Left ventricle myocardium inferior (tissue), 1 donor: ENCODE measurements at regions not wholly inside any gene's neighbourhood (a gene's known extent, or its start where the extent isn't known, plus 50 kb on each side); places are given as distances from the start of the nearest gene placed in this dataset.
"Not testable (repeated sequence)": the region's sequence is repeated elsewhere in the genome, so short reads cannot be mapped to it uniquely, and the experiment has no call there.

Source experiments
- DNase-seq: peaks from one replicate; pipeline ENCODE4 v3.0.0-alpha.2; 2020
- H3K27ac ChIP-seq: fragments of 200-600 bp; replicated peaks from 2 replicates; pipeline ENCODE4 v1.8.0; 2021
- H3K27me3 ChIP-seq: fragments of 200-600 bp; 2 replicates; pipeline ENCODE4 v1.8.0; 2021; ENCODE audit warnings: low read depth
- H3K36me3 ChIP-seq: fragments of 200-600 bp; 2 replicates; pipeline ENCODE4 v1.8.0; 2021
- H3K4me1 ChIP-seq: fragments of 200-600 bp; 2 replicates; pipeline ENCODE4 v1.8.0; 2021
- H3K4me3 ChIP-seq: fragments of 200-600 bp; 2 replicates; pipeline ENCODE4 v1.8.0; 2021; ENCODE audit warnings: mild to moderate bottlenecking, moderate library complexity
- H3K9me3 ChIP-seq: fragments of 200-600 bp; replicated peaks from 2 replicates; pipeline ENCODE4 v1.8.0; 2021
- intact Hi-C: fragments of 100-400 bp; cut with micrococcal nuclease; formaldehyde crosslinking; loops from one replicate; pipeline ENCODE4 v1.11.0; 2022
- TF ChIP-seq, protein P1 (sequence below): fragments of 200-600 bp; IDR thresholded peaks from 2 replicates; pipeline ENCODE4 v1.8.0; 2021; ENCODE audit warnings: antibody characterized with exemption, mild to moderate bottlenecking, borderline replicate concordance
- donor health status: DM: no; HTN: yes; CAD: no; lungs with severe emphysema.

DNA sequence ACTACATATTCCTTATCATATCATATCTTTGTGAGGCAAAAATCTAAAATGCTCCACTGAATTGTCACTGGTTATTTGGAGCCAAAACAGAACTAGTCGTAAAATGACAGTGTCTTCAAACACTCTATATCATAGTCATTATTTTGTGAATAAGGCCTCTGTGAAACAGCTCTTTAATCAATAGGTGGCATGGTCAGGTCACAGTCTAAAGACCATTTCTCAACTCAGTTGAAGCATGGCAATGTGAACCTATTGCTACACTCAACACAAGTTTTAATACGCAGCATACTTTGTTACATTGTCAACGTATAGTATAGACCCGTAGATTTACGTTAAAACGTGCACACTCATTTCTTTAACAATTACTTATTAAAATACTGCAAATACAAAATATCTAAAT lies 131.3 kb upstream of the PCDH20 start:
- Histone ChIP-seq H3K27ac (no peak overlapping the region), H3K9me3 (no peaks in the 10 kb centered on the region), H3K27me3 (no peaks in the 10 kb centered on the region), H3K36me3 (no peaks in the 10 kb centered on the region), H3K4me3 (no peak overlapping the region), H3K4me1 (no peaks in the 10 kb centered on the region)
- no peak for DNase-seq
- TF ChIP-seq, protein P1, sequence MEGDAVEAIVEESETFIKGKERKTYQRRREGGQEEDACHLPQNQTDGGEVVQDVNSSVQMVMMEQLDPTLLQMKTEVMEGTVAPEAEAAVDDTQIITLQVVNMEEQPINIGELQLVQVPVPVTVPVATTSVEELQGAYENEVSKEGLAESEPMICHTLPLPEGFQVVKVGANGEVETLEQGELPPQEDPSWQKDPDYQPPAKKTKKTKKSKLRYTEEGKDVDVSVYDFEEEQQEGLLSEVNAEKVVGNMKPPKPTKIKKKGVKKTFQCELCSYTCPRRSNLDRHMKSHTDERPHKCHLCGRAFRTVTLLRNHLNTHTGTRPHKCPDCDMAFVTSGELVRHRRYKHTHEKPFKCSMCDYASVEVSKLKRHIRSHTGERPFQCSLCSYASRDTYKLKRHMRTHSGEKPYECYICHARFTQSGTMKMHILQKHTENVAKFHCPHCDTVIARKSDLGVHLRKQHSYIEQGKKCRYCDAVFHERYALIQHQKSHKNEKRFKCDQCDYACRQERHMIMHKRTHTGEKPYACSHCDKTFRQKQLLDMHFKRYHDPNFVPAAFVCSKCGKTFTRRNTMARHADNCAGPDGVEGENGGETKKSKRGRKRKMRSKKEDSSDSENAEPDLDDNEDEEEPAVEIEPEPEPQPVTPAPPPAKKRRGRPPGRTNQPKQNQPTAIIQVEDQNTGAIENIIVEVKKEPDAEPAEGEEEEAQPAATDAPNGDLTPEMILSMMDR = no peak
- intact Hi-C loops = no loop called here

DNA sequence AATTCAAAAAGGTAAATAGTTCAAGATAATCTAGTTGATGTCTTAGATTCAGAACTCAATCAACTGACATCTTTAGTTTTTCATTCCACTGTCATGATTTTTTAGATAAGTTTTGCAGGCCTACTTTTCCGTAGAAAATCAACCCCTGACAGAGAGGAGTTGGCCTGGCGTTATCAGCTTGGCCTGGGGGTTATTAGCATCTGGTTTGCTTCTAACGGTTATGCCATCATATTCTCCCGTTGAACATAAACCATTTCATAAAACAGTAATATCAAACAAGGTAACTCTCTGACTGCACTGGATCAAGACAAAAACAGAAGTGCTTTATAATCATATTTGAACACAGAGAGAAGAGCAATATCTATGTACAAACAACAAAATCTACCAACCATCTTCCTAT lies 130.8 kb upstream of the PCDH20 start:
- no peaks in the 10 kb centered on the region for H3K27me3 ChIP-seq
- no peaks in the 10 kb centered on the region for H3K4me1 ChIP-seq
- DNase-seq = no peak
- no peak overlapping the region for H3K27ac ChIP-seq
- H3K9me3 ChIP-seq = no peaks in the 10 kb centered on the region
- H3K36me3 ChIP-seq = no peaks in the 10 kb centered on the region
- H3K4me3 ChIP-seq = no peak overlapping the region
- intact Hi-C loops = no loop called here
- TF ChIP-seq, protein P1 = no peak

DNA sequence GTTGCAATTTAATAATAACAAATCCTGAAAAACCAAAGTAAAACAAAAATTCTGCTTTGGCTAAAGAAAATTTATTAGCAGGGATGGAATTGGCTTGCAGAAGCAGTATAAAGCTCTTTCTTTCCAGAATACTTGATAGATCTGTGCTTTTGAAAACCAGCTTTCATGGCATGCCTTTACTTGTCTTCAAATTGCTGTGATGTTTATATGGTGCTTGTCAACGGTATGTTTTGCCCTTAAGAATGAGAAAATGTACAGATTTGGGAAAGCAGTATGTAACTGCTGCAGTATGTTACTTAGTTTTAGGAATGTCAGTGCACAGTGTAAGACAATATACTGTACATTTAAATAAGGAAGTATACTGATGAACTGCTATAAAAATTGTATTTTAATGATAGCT lies 120.8 kb upstream of the PCDH20 start:
- DNase-seq = no peak
- Histone ChIP-seq H3K27ac (no peak overlapping the region), H3K4me3 (no peak overlapping the region), H3K4me1 (no peaks in the 10 kb centered on the region), H3K9me3 (no peaks in the 10 kb centered on the region), H3K27me3 (no peaks in the 10 kb centered on the region), H3K36me3 (no peaks in the 10 kb centered on the region)
- TF ChIP-seq, protein P1 = no peak
- intact Hi-C loops = no loop called here

DNA sequence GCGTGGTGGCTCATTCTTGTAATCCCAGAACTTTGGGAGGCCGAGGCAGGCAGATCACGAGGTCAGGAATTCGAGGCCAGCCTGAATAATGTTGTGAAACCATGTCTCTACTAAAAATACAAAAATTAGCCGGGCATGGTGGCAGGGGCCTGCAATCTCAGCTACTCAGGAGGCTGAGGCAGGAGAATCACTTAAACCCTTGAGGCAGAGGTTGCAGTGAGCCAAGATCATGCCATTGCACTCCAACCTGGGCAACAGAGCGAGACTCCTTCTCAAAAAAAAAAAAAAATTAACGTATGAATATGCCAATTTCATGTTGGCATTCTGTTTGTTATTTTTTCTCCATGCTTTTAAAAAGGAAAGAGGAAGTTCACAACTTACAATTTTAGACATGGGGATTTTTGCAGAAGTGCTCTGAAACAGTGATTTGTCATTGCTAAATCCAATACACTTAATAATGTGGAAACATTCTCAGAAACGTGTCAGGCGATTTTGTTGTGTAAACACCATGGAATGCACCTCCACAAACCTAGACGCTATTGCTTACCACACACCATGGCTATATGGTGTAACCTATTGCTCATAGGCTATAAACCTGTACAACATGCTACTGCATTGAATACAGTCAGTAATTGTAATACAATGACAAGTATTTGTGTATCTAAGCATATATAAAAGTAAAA lies 115.9 kb upstream of the PCDH20 start:
- TF ChIP-seq, protein P1 = no peak
- Histone ChIP-seq H3K4me1 (no peaks in the 10 kb centered on the region), H3K9me3 (peaks cover 3% of the 10 kb centered on the region), H3K36me3 (no peaks in the 10 kb centered on the region), H3K4me3 (no peak overlapping the region), H3K27me3 (no peaks in the 10 kb centered on the region), H3K27ac (no peak overlapping the region)
- DNase-seq = no peak
- intact Hi-C loops = no loop called here

DNA sequence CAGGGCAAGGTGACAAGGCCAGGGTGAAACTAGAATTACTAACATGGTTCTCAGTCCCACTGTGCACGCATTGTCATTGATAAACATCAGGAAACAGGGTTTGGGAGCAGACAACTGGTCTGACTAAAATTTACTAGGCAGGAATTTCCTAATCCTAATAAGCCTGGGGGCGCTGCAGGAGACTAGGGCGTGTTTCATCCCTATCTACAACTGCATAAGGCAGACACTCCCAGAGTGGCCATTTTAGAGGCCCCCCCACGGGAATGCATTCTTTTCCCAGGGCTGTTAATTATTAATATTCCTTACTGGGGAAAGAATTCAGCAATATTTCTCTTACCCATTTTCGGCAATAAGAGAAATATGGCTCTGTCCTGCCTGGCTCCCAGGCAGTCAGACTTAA lies 103.6 kb upstream of the PCDH20 start:
- H3K27ac ChIP-seq, H3K27me3 ChIP-seq, intact Hi-C loops, DNase-seq, H3K36me3 ChIP-seq, H3K4me1 ChIP-seq, H3K4me3 ChIP-seq: not testable (repeated sequence)
- peaks cover 24% of the 10 kb centered on the region for H3K9me3 ChIP-seq

DNA sequence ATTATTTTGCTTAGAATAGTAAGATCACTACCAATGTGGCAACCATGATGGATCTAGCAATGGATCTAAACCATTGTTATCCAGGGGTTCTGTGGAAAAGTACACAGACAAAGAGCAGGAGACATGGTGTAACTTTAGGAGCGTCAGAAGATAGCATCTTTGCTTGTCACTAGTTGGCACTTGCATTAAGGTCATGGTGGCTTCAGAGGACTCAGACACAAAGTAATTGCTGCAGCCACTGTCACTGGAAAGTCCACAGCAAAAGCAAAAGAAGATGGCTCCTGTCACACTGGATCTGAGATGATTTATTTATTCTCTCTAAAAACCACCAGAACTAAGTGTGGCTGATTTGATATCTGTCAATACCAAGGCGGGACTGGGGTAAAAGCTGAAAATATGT lies 93.3 kb upstream of the PCDH20 start:
- Histone ChIP-seq H3K36me3 (no peaks in the 10 kb centered on the region), H3K27me3 (no peaks in the 10 kb centered on the region), H3K27ac (no peak overlapping the region), H3K9me3 (peaks cover 18% of the 10 kb centered on the region), H3K4me3 (no peak overlapping the region), H3K4me1 (no peaks in the 10 kb centered on the region)
- intact Hi-C loops = no loop called here
- TF ChIP-seq, protein P1 = no peak
- no peak for DNase-seq
